Trophoblast cell (in vitro differentiated cells and primary cell): ENCODE measurements at regions not wholly inside any gene's neighbourhood (a gene's known extent, or its start where the extent isn't known, plus 50 kb on each side); places are given as distances from the start of the nearest gene placed in this dataset.

Experiments used
- DNase-seq, 2 donors: peaks; one replicate each; pipeline ENCODE4 v3.0.0-alpha.2; 2016
- H2AFZ ChIP-seq: 2 replicates; pipeline ENCODE4 v1.6.1; 2013; ENCODE audit warnings: low read length, moderate library complexity, mild to moderate bottlenecking; ENCODE audit not compliant: insufficient read depth, poor library complexity
- H2AK5ac ChIP-seq: 2 replicates; pipeline ENCODE4 v1.6.1; 2013; ENCODE audit warnings: mild to moderate bottlenecking, low read length
- H2BK120ac ChIP-seq: 2 replicates; pipeline ENCODE4 v1.6.1; 2013; ENCODE audit warnings: low read length, mild to moderate bottlenecking, moderate library complexity; ENCODE audit not compliant: insufficient read depth, poor library complexity
- H2BK12ac ChIP-seq: 2 replicates; pipeline ENCODE4 v1.6.1; 2013; ENCODE audit warnings: mild to moderate bottlenecking, low read length, moderate library complexity
- H2BK5ac ChIP-seq: 2 replicates; pipeline ENCODE4 v1.6.1; 2013; ENCODE audit warnings: low read length, low read depth, moderate library complexity, mild to moderate bottlenecking; ENCODE audit not compliant: poor library complexity
- H3K14ac ChIP-seq: 2 replicates; pipeline ENCODE4 v1.6.1; 2013; ENCODE audit warnings: mild to moderate bottlenecking, low read length
- H3K18ac ChIP-seq: 2 replicates; pipeline ENCODE4 v1.6.1; 2013; ENCODE audit warnings: mild to moderate bottlenecking, low read length
- H3K23ac ChIP-seq: 2 replicates; pipeline ENCODE4 v1.6.1; 2013; ENCODE audit warnings: low read length
- H3K27ac ChIP-seq: 2 replicates; pipeline ENCODE4 v1.5.1; 2013; ENCODE audit warnings: low read depth, mild to moderate bottlenecking, inconsistent platforms, low read length, moderate library complexity
- H3K27me3 ChIP-seq: 2 replicates; pipeline ENCODE4 v1.6.1; 2013; ENCODE audit warnings: inconsistent platforms, mild to moderate bottlenecking, low read length, moderate library complexity; ENCODE audit not compliant: insufficient read depth
- H3K36me3 ChIP-seq, 2 experiments: 1 replicate in 1 of 2; 2 replicates in 1 of 2; pipeline ENCODE4 v1.6.1; 2013; ENCODE audit warnings: low read length in 2 of 2, mild to moderate bottlenecking in 2 of 2, moderate library complexity in 1 of 2; ENCODE audit not compliant: insufficient read depth in 2 of 2, control insufficient read depth in 1 of 2
- H3K4ac ChIP-seq: 2 replicates; pipeline ENCODE4 v1.6.1; 2013; ENCODE audit warnings: low read depth, mild to moderate bottlenecking, low read length, moderate library complexity
- H3K4me1 ChIP-seq, 2 experiments: 1 replicate in 1 of 2; 2 replicates in 1 of 2; pipeline ENCODE4 v1.6.1; 2013; ENCODE audit warnings: low read length in 2 of 2, mild to moderate bottlenecking in 2 of 2, moderate library complexity in 1 of 2; ENCODE audit not compliant: insufficient read depth in 2 of 2, control insufficient read depth in 1 of 2
- H3K4me2 ChIP-seq: 2 replicates; pipeline ENCODE4 v1.6.1; 2013; ENCODE audit warnings: inconsistent platforms, mild to moderate bottlenecking, low read length, moderate library complexity
- H3K4me3 ChIP-seq: 2 replicates; pipeline ENCODE4 v1.5.1; 2013; ENCODE audit warnings: mild to moderate bottlenecking, low read depth, low read length, inconsistent platforms
- H3K79me1 ChIP-seq: one replicate; pipeline ENCODE4 v1.6.1; 2013; ENCODE audit warnings: low read length
- H3K79me2 ChIP-seq: 2 replicates; pipeline ENCODE4 v1.6.1; 2013; ENCODE audit warnings: low read length, mild to moderate bottlenecking; ENCODE audit not compliant: control insufficient read depth, insufficient read depth, poor library complexity
- H3K9ac ChIP-seq: 2 replicates; pipeline ENCODE4 v1.6.1; 2013; ENCODE audit warnings: mild to moderate bottlenecking, low read length
- H3K9me3 ChIP-seq: 2 replicates; pipeline ENCODE4 v1.6.1; 2013; ENCODE audit warnings: low read depth, mild to moderate bottlenecking, control low read depth, inconsistent platforms, low read length; ENCODE audit not compliant: insufficient read depth
- H4K12ac ChIP-seq: 2 replicates; pipeline ENCODE4 v1.6.1; 2013; ENCODE audit warnings: low read depth, mild to moderate bottlenecking, low read length, moderate library complexity
- H4K8ac ChIP-seq: 2 replicates; pipeline ENCODE4 v1.6.1; 2013; ENCODE audit warnings: low read depth, mild to moderate bottlenecking, low read length, moderate library complexity
- H4K91ac ChIP-seq: one replicate; pipeline ENCODE4 v1.6.1; 2013; ENCODE audit warnings: low read depth, mild to moderate bottlenecking, low read length, moderate library complexity
- WGBS: extraction: QIAGEN DNeasy Blood & Tissue Kit; methylation state at CpG from one replicate; pipeline ENCODE4 v1.1.7; 2013; ENCODE audit warnings: missing lambda C conversion rate; ENCODE audit not compliant: insufficient read length, insufficient coverage; ENCODE audit errors: extremely low coverage; 5-methylcytosine and 5-hydroxymethylcytosine counted together

DNA sequence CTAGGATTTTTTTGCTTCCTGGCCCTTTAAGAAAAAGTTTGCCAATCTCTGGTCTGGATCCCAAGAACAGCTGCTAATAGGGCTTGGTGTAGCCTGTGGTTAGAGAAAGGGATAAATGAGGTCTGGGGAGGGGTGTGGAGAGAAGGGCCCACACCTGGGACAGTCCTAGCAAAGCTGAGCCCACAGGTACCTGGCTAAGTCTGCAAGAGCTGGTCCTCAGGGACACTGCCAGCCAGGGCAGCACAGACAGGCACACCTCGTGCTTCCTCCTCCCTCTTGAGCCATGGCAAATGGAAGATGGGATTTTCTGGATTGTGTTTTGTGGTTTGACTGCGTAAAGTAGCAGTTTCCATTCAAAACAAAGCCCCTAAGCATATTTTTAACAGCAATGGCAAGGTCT, 217.5 kb downstream of the SOX9 start:
- no peaks in the 10 kb centered on the region for H3K36me3 ChIP-seq

DNA sequence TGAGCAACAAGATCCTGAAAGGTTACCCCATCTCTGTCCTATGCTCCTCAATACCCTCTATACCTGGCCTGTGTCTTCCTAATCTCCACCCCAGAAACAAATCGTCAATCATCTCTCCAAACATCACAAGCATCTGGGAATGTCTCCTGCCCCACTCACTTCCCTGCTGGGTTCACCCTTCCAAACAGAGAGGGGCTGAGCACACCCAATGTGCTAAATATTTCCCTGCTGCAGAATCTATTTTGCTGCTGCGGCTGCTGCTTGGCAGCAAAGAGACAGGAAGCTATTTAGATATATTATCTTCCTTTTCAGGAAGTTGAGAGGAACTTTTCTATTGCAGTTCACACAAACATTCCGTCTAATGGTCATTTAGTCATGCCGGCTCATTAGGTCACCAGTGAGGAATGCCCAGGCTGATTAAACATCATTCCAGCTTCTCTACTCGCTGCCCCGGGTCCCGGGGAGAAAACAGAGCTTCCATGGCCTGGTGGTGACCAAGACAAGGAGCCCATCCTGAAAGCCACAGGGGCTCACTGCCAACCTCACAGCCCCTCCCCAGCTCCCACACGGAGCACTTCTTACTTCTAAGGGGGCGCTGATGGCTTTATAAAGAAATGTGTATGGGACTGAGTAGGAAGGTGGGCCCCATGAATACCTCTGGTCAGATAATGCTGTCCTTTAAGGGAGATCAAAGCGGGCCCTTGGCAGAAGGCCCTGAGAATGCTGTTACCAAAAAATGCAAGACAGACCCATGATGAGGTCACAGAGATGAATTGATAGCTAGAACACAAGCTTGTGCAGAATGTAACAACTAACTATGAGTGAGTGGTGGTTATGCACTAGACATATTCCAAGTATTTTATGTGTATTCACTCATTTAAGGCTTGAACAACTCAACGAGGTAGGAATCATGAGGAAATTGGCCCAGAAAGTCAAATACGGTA, 218.3 kb downstream of the SOX9 start:
- Histone ChIP-seq H3K23ac (no peak overlapping the region), H3K4ac (no peak overlapping the region), H3K18ac (peak overlapping the region; percentile 30), H3K4me1 (peaks cover 12 to 17% of the 10 kb centered on the region in 2 experiments), H2BK12ac (peak overlapping the region; percentile 29), H3K4me2 (peak overlapping the region; percentile 26), H2BK120ac (peak overlapping the region; percentile 54), H3K79me2 (no peaks in the 10 kb centered on the region), H3K9me3 (no peaks in the 10 kb centered on the region), H3K14ac (peak overlapping the region; percentile 9), H4K8ac (peak overlapping the region; percentile 50), H3K27me3 (no peaks in the 10 kb centered on the region), H2BK5ac (peak overlapping the region; percentile 81), H3K4me3 (no peak overlapping the region), H2AFZ (no peak overlapping the region), H3K9ac (no peak overlapping the region), H3K79me1 (peaks cover 15% of the 10 kb centered on the region), H2AK5ac (no peak overlapping the region), H4K91ac (peak overlapping the region; percentile 73), H3K27ac (peak overlapping the region; percentile 89), H4K12ac (no peak overlapping the region), H3K36me3 (no peaks in the 10 kb centered on the region)
- WGBS: no CpG with 5 or more reads among the region's 12 CpGs
- peak; percentile 83 to 91 for DNase-seq

More for the DNA sequence above, 217.5 kb downstream of the SOX9 start:
- Histone ChIP-seq H3K18ac (peak overlapping the region; percentile 13), H3K79me1 (peaks cover 15% of the 10 kb centered on the region), H3K27ac (peak overlapping the region; percentile 79), H3K4me2 (peak overlapping the region; percentile 1), H2AFZ (peak overlapping the region; percentile 2), H3K4me1 (peaks cover 12 to 17% of the 10 kb centered on the region in 2 experiments), H4K91ac (peak overlapping the region; percentile 21), H3K14ac (peak overlapping the region; percentile 16), H2AK5ac (peak overlapping the region; percentile 16), H2BK5ac (peak overlapping the region; percentile 19), H3K27me3 (no peaks in the 10 kb centered on the region), H3K4me3 (no peak overlapping the region), H3K9me3 (no peaks in the 10 kb centered on the region), H4K12ac (no peak overlapping the region), H2BK12ac (peak overlapping the region; percentile 8), H2BK120ac (peak overlapping the region; percentile 60), H3K4ac (no peak overlapping the region), H4K8ac (peak overlapping the region; percentile 18), H3K79me2 (no peaks in the 10 kb centered on the region), H3K9ac (no peak overlapping the region), H3K23ac (no peak overlapping the region)
- no peak for DNase-seq
- WGBS: no CpG with 5 or more reads among the region's 2 CpGs

DNA sequence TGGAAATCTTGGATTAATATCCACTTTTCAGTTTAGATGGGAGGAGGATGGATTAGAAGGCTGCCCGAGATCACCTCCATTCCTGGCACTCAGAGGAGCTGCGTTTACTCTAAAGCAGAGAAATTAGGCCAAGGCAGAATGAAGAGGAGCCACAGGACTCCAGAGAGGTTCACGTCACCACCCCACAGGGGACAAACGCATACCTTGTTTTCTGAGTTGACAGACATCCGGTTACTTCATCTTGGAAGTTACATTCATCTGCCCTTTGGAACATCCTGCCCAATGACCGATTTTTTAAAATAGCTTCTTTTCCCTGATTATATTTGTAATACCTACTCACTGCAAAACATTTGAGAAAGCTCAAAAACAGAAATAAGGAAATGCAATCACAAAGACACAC, 220.0 kb downstream of the SOX9 start:
- Histone ChIP-seq H3K4me1 (peaks cover 12 to 17% of the 10 kb centered on the region in 2 experiments), H4K8ac (no peak overlapping the region), H3K9ac (no peak overlapping the region), H2BK12ac (peak overlapping the region; percentile 9), H3K79me1 (peaks cover 15% of the 10 kb centered on the region), H3K27ac (no peak overlapping the region), H3K4me2 (no peak overlapping the region), H2AK5ac (no peak overlapping the region), H3K14ac (no peak overlapping the region), H3K79me2 (no peaks in the 10 kb centered on the region), H3K36me3 (no peaks in the 10 kb centered on the region), H2BK120ac (peak overlapping the region; percentile 29), H3K23ac (no peak overlapping the region), H4K91ac (peak overlapping the region; percentile 20), H3K4me3 (no peak overlapping the region), H3K18ac (no peak overlapping the region), H2AFZ (no peak overlapping the region), H4K12ac (no peak overlapping the region), H3K27me3 (no peaks in the 10 kb centered on the region), H2BK5ac (no peak overlapping the region), H3K4ac (no peak overlapping the region), H3K9me3 (no peaks in the 10 kb centered on the region)
- no CpG with 5 or more reads among the region's 6 CpGs for WGBS
- DNase-seq: no peak

DNA sequence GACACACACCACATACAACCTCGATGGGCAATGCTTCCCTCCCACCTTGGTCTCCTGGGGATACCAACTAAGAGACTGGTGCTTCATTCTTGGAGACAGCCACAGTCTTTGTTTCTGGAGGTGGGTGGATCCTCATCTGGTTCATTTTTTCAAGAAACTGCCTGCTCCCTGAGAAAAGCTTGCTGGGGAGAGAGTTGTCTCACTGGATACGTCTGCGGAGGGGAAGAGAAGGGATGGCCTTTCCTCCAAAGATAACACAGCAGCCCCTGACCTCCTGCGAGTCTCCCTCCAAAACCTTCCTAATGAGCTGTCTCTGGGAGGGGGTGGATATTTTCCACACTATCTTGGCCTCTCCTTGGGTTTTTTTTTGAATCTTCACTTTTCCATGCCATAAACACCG, 221.2 kb downstream of the SOX9 start:
- H3K27me3 ChIP-seq: no peaks in the 10 kb centered on the region

More for the DNA sequence above, 221.2 kb downstream of the SOX9 start:
- DNase-seq: no peak
- no peak overlapping the region for H3K4me3 ChIP-seq
- H2AK5ac ChIP-seq: no peak overlapping the region
- H3K27ac ChIP-seq: no peak overlapping the region
- H3K79me1 ChIP-seq: peaks cover 15% of the 10 kb centered on the region
- H4K91ac ChIP-seq: no peak overlapping the region
- no peak overlapping the region for H3K23ac ChIP-seq
- H3K9ac ChIP-seq: no peak overlapping the region
- H3K4ac ChIP-seq: no peak overlapping the region
- H2BK120ac ChIP-seq: no peak overlapping the region
- no peaks in the 10 kb centered on the region for H3K9me3 ChIP-seq
- no CpG with 5 or more reads among the region's 5 CpGs for WGBS
- peak overlapping the region; percentile 30 for H2BK12ac ChIP-seq
- H3K18ac ChIP-seq: no peak overlapping the region
- no peak overlapping the region for H4K8ac ChIP-seq
- peaks cover 12 to 17% of the 10 kb centered on the region in 2 experiments for H3K4me1 ChIP-seq
- H3K36me3 ChIP-seq: no peaks in the 10 kb centered on the region
- no peak overlapping the region for H3K14ac ChIP-seq
- no peak overlapping the region for H2AFZ ChIP-seq
- no peak overlapping the region for H4K12ac ChIP-seq
- no peak overlapping the region for H2BK5ac ChIP-seq
- no peak overlapping the region for H3K4me2 ChIP-seq
- no peaks in the 10 kb centered on the region for H3K79me2 ChIP-seq
